ENCODE measurements at regions not wholly inside any gene's neighbourhood (a gene's known extent, or its start where the extent isn't known, plus 50 kb on each side); places are given as distances from the start of the nearest gene placed in this dataset.
"Not testable (repeated sequence)": the region's sequence is repeated elsewhere in the genome, so short reads cannot be mapped to it uniquely, and the experiment has no call there.

- no peak for DNase-seq
These were observed 477.1 kb upstream of the EYS start for GRCh38 chr6:66184091-66184490.

DNA sequence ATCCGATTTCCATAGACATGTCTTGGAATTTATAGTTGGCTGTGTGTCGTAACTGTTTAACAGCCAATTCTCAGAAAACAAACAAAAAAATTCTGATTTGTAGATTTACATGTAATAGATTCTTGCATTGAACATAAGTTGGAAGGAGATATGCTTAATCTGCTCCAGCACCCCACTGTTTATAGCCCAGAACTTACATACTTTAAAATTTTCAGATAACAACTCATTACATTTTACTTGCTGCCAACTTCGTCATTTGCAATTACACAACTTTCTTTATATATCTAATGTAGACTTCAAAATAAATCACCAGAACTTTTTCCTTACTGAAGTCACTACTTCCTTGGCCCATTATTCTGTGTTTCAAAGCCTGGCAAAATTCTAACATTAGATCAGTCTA is 472.3 kb upstream of the EYS start:
- DNase-seq, result no peak

DNA sequence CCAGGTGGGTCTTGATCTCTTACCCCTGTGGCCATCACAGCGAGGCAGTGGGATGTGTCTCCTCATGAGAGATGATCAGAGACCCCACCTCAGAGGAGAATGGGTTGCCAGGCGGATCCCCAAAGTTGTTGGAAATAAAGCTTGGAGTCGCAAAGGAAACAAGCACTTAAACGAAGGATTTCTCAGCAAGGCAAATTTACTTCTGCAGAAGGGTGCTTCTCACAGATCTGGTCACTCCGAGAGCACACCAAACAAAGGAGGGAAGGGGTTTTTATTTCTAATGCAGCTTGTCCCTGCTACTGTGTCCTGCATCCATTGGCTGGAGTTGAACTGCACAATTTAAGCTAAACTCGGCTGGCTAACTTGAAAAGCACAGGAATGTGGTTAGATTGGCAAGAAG is 466.6 kb upstream of the EYS start:
- no peak for DNase-seq

DNA sequence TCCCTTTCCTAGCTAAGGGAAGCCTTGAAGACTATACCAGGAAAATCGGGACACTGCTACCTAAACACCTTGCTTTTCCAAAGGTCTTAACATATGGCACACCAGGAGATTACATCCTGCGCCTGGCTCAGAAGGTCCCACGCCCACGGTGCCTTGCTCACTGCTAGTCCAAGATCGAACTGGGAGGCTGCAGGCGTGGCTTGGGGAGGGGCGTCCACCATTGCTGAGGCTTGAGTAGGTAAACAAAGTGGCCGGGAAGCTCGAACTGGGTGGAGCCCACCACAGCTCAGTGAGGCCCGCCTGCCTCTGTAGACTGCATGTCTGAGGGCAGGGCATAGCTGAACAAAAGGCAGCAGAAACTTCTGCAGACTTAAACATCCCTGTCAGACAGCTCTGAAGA is 459.7 kb upstream of the EYS start:
- DNase-seq, result not testable (repeated sequence)

DNA sequence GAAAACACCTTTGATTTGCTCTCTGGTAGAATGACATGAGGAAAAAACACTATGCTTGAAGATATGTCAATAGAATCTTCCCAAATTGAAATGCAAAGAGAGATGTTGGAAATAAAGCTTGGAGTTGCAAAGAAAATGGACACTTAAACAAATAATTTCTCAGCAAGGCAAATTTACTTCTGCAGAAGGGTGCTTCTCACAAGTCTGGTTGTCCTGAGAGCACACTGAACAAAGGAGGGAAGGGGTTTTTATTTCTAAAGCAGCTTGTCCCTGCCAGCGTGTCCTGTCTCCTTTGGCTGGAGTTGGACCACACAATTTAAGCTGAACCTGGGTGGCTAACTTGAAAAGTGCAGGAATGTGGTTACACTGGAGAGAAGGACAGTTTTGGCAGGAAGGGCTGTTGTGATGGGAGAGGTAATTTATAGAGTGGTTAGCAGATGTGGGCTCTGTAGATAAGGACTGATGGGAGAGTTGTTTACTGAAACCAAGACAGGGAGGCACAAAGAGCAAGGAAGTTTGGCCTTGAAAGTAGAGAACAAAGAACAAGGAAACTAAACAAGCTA is 454.6 kb upstream of the EYS start:
- no peak for DNase-seq

DNA sequence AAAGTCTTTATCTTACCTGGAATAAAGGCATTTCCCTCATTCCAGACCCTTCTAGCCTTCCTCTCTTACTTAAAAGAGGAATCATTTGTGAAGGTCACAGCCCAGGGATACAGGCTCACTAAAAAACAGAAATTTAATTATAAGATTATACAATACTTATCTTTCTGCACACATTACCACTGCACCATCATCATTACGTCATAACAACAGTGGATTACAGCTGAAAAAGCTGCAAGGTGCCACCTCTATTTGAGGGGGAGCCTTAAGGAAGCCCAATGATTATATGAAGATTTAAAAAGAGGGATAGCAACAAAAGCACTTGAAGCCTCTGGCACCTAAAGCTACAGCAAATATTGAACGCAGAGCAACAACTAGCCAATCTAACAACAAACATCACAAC is 452.9 kb upstream of the EYS start:
- no peak for DNase-seq

DNA sequence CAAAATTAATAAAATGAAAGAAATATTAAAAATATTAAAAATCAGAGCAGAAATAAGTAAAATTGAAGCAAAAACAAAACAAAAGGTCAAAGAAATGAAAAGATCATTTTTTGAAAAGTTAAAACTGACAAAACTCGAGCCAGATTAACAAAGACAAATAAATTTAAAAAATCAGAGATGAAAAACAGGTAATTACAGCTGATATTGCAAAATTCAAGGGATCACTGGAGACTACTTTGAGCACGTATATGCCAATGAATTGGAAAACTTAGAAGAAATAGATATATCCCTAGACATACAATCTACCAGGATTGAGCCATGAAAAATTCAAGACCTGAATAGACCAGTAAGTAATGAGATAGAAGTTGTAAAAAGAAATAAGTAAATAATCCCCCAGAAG is 446.2 kb upstream of the EYS start:
- DNase-seq, result no peak

DNA sequence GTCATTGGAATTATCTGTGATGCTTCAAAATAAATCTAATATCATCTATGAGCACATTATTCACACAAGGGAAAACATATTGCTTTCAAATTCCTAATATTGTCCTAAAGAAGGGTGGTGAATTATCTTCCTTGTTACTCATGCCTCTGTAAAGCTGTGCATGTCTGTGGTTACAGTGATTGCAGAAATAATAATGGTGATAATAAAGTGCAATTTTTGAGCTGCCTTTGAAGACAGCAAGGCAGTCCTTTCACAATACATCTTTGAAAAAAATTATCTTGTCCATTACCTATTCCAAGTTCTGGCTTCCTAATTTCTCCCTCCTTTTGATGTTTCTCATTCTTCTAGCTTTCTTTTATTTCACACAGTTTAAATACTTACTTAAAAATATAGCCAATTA is 442.1 kb upstream of the EYS start:
- DNase-seq, result no peak

GRCh38 chr6:66145867-66146266 is 438.8 kb upstream of the EYS start:
- DNase-seq, result no peak

GRCh38 chr6:66134021-66134420 is 427.0 kb upstream of the EYS start:
- no peak for DNase-seq

- DNase-seq, result no peak
These were observed 421.6 kb upstream of the EYS start for GRCh38 chr6:66128656-66129055.

- no peak for DNase-seq
These were observed 421.2 kb upstream of the EYS start for GRCh38 chr6:66128243-66128642.

DNA sequence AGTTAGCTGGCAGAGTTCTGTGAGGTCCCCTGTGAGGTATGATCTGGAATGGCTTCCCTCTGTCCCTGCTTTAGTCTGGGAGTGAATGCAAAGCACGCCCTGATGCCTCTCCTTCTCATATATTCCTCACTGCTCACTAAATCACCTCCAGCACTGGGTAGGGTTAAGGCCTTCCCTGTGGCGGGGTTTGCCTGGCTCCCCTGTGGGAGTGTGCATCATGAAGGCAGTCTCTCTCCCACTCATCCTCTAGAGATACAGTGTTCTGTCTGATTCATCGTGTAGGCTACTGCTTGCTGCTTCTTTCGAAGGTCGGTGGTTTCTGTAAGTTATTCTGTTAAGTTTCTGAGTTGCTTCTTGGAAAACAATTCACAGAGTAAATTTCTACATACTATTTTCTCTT is 420.0 kb upstream of the EYS start:
- no peak for DNase-seq

- no peak for DNase-seq
These were observed 419.3 kb upstream of the EYS start for GRCh38 chr6:66126358-66126757.

- no peak for DNase-seq
These were observed 396.9 kb upstream of the EYS start for GRCh38 chr6:66103954-66104353.

GRCh38 chr6:66103354-66103753 is 396.3 kb upstream of the EYS start:
- no peak for DNase-seq

- no peak for DNase-seq
These were observed 389.7 kb upstream of the EYS start for GRCh38 chr6:66096679-66097078.

- no peak for DNase-seq
These were observed 387.6 kb upstream of the EYS start for GRCh38 chr6:66094615-66095014.

DNA sequence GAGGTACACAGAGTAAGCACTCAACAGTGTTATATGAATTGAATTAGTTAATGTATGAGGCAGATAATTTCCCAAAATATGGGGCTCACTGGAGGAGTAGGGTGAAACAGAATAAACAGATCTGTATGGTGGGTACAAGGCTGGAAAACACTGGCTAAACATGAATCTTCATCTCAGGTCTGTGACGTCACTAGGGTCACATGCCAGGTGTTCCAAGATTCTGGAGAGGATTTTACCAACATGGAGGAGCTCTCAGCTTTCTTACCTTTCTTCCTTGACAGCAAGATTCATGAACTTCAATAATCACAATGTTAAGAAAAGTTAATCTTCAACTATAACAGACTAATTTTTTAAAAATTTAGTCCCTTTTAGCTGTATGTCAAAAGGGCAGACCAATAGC is 385.3 kb upstream of the EYS start:
- not testable (repeated sequence) for DNase-seq

GRCh38 chr6:66086532-66086931 is 379.5 kb upstream of the EYS start:
- no peak for DNase-seq

GRCh38 chr6:66082914-66083313 is 375.9 kb upstream of the EYS start:
- no peak for DNase-seq

GRCh38 chr6:66068907-66069306 is 361.9 kb upstream of the EYS start:
- DNase-seq, result no peak

DNA sequence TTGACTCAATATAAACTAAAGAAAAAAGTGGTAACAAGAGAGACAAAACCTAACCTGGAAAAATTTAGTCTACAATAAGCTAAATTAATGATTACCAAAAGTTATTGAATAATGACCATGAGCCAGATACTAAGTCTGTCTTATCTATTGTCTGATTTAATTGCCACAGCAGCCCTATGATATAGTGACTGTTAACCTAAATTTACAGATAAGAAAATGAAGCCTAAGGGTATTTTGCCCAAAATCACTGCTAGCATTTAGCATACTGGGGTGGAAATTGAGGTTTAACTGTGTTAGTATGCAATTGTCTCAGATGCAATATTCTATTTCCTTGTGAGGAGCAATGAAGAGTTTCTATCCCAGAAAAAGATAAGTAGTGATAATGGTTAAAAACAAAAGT is 361.0 kb upstream of the EYS start:
- no peak for DNase-seq

- no peak for DNase-seq
These were observed 358.3 kb upstream of the EYS start for GRCh38 chr6:66065313-66065712.

DNA sequence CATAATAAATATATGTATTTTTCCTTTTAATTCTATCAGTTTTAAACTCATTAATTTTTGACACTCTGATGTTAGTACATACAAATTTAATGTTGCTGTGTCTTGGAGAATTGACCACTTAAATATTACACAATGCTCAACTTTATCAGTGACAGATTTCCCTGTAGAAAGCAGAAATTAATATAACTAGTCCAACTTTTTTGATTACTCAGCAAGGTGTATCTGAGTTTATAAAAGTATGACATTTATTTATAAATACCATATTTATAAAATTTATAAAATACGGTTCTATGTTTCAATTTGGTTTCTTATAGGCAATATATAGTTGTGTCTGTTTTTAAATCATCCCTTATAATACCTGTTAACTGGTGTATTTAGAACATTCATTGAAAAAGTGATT is 350.0 kb upstream of the EYS start:
- no peak for DNase-seq

DNA sequence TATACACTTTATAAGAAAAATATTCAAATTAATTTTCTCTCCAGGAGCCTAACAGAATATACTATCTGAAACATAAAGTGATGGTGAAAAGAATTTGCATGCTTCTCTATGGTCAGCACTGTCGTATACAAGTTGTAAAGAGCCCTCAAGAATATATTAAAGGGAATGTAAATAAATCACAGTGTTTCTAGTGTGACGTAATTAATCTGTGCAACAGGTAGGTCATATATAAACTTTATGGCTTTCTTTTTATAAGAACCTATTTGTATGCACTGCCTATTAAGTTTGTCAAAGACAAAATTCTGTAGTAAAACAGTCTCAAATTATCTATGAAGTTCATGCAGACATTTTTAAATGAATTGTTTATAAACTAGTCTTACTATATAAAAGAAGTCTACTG is 347.9 kb upstream of the EYS start:
- no peak for DNase-seq
